Activated T-cell treated with anti-CD3 and anti-CD28 coated beads, Interleukin-2, amount 50 U/mL, for 4 hours (primary cell): ENCODE measurements at regions not wholly inside any gene's neighbourhood (a gene's known extent, or its start where the extent isn't known, plus 50 kb on each side); places are given as distances from the start of the nearest gene placed in this dataset.
A peak's percentile ranks its signal among the peaks of the same experiment; 100 is the strongest.

Experiments used
- ATAC-seq, 2 donors: fragments of 200-7000 bp; cut with Tn5 transposase; one replicate each; pipeline ENCODE4 v1.10.0; 2021
- DNase-seq: peaks from one replicate; pipeline ENCODE4 v3.0.0-alpha.2; 2020
- H3K27me3 Mint-ChIP-seq: one replicate; pipeline ENCODE4 v1.8.0; 2021; ENCODE audit warnings: low read depth, mixed read lengths
- H3K36me3 Mint-ChIP-seq: one replicate; pipeline ENCODE4 v1.8.0; 2022; ENCODE audit warnings: mixed read lengths; ENCODE audit not compliant: insufficient read depth
- H3K4me1 Mint-ChIP-seq: one replicate; pipeline ENCODE4 v1.8.0; 2021; ENCODE audit warnings: low read depth, mixed read lengths
- H3K4me3 Mint-ChIP-seq: one replicate; pipeline ENCODE4 v1.8.0; 2021; ENCODE audit warnings: mild to moderate bottlenecking, moderate library complexity, mixed read lengths
- H3K9me3 Mint-ChIP-seq: one replicate; pipeline ENCODE4 v1.8.0; 2021; ENCODE audit warnings: mixed read lengths

DNA sequence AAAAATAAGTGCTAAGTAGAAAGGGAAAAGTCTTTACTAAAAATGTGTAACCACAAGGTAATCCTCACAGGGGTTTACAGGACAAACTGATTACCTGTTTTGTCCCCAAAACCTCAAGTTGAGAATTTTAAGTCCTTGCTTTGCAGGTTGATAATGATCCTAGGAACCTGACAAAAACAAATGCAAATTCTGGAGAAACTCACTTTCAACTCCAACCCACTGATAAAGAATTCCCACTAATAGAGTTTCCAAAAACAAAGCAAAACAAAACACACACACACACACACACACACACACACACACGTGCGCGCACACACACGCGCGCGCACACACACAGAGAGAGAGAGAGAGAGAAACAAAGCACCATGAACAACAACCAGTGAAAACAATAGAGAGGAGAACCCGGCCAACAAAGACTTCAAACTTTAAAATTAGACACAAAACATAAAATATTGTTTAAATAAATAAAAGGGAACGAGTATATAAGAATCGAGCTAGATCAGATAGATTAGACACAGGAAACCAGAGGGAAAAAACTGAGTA lies 187.0 kb upstream of the FOXN3 start:
- Mint-ChIP-seq H3K4me1 (peaks cover 59% of the 10 kb centered on the region), H3K9me3 (peaks cover 24% of the 10 kb centered on the region), H3K36me3 (peaks cover 42% of the 10 kb centered on the region), H3K27me3 (no peaks in the 10 kb centered on the region), H3K4me3 (peak overlapping the region; percentile 49)
- no peak for ATAC-seq
- DNase-seq = no peak

DNA sequence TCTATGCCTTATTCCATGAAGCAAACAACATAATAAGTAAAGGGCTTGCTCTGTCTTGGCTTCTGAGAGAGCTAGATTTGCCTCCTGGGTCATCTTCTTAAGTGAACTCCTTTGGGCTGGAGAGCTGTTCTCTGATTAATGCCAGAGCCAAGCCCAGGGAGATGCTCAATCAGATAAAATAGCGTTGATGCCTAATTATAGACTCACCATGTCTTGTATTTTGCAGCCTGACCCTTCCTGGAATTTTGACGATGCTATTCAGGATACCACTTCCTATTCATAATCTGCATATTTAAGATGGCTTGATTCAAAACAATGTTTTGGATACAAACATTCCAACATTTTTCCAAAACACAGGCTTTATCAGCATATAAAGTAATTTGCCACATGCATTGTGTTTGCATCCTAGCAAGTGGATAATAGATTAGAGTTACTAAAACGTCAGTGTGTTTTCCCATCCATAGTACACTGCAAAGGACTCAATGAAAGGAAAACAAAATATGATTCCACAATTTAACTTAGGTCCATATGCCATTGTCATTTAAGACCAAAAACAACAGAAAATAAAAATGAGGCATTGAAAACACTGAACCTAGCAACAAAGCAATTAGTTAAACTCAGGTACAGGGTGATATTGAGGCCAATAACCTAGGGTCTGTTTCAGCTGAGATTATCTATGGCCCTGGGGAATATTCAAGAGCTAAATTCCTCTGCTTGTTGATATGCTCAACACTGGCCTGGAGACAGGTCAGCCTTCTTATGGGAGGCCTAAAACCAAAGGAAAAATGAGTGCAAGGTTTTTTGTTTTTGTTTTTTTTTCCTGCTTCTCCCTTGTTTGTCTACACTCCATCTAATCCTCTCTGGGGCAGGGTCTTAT lies 184.2 kb upstream of the FOXN3 start:
- peaks cover 42% of the 10 kb centered on the region for H3K4me1 Mint-ChIP-seq

DNA sequence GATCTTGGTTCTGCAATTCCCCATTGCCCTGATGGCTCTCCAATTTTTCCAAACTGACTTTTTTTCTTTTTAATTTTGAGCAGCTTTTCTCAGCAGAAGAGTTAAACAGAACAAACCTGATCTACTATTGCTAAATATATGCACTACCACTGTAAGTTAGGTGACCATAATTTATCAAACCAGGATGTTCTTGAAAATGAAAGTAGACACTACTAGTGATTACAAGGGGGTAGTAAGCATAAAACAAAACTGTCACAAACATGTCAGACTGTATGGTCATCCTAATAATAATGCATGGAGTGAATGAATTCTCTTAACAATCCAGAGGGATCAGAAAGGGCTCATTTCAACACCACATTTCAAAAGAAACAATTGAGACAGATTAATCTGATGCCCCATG lies 183.0 kb upstream of the FOXN3 start:
- Mint-ChIP-seq H3K9me3 (peaks cover 42% of the 10 kb centered on the region), H3K36me3 (peaks cover 43% of the 10 kb centered on the region), H3K4me3 (no peak overlapping the region), H3K4me1 (peaks cover 35% of the 10 kb centered on the region), H3K27me3 (no peaks in the 10 kb centered on the region)
- ATAC-seq = no peak
- DNase-seq = no peak

More for the DNA sequence above, 184.2 kb upstream of the FOXN3 start:
- DNase-seq (no peak), ATAC-seq (no peak)
- peaks cover 46% of the 10 kb centered on the region for H3K36me3 Mint-ChIP-seq
- H3K9me3 Mint-ChIP-seq = peaks cover 46% of the 10 kb centered on the region
- H3K4me3 Mint-ChIP-seq = no peak overlapping the region
- H3K27me3 Mint-ChIP-seq = no peaks in the 10 kb centered on the region

DNA sequence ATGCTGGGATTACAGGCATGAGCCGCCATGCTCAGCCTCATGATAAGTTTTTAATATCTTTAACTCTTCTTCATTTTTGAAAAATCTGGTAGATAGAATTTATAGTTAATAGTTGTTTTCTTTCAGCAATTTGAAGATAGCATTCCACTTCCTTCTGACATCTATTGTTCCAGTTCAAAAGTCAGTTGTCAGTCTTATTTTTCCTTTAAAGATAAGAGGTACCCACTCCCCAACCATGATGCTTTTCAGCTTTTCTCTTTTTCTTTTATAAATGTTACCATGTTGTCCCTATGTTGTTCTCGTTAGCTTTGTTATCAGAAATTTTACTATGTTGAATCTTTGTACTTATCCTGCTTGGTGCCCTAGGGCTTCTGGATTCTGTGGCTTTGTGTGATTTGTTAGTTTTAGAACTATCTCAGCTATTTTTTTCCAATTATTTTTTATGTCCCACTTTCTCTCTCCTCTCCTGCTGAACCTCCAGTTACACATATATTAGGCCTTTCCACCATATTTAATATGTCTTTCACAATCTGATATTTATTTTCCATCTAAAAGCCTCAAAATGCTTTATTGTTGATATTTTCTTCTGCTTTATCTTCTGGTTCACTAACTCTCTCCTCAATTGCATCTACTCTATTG lies 181.6 kb upstream of the FOXN3 start:
- Mint-ChIP-seq H3K27me3 (no peaks in the 10 kb centered on the region), H3K36me3 (peaks cover 42% of the 10 kb centered on the region), H3K4me1 (peaks cover 21% of the 10 kb centered on the region), H3K9me3 (peaks cover 34% of the 10 kb centered on the region), H3K4me3 (no peak overlapping the region)
- DNase-seq (no peak), ATAC-seq (no peak)

DNA sequence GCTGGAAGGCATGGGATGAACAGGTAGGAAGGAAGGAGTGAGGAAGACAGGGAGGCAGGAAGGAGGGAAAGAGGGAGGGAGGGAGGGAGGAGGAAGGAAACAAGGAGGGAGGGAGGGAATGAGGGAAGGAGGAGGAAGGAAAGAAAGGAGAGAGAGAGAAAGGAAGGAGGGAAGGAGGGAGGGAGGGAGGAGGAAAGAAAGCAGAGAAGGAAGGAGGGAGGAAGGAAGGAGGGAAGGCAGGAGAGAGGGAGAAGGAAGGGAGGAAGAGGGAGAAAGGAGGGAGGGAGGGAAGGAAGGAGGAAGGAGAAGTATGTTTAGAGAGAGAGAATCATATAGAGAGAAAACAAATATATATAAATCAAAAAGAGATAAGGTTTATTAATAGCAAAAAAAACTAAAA lies 175.9 kb upstream of the FOXN3 start:
- Mint-ChIP-seq H3K4me1 (peaks cover 47% of the 10 kb centered on the region), H3K36me3 (peaks cover 58% of the 10 kb centered on the region)

DNA sequence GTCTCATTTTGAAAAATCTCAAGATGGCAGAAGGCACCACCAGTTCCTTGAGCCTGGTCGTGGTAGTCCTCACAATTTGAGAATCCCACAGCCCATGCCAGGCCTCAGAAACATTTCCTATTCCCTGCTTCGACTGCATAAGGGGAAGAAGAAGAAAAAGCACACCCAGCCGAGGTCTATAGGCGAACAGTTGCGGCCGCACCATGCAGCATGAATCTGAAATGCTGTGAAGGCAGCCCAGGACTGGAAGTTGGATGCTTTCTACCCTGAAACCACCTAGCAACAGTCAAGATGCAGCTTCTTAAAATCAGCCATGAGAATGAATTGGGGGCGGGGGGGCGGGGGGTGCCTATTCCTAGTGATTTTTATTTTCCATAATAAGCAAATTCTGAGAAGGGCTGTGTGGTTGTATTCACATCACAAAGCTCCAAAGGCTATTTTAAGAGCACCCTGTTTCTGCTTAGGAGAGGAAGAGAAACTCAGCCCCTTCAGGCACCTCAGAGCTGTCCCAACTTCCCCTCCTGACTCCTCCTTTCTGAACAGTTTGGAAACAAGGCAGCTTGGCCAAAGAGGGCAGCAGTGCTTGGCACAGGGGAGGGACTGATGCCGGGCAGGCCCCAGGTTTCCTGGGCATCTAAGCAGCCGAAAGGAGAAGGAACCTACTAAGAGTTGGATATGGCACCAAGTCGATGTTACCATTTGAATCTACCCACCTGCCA lies 172.5 kb upstream of the FOXN3 start:
- H3K4me1 Mint-ChIP-seq = peaks cover 67% of the 10 kb centered on the region
- ATAC-seq (no peak), DNase-seq (no peak)
- H3K27me3 Mint-ChIP-seq = no peaks in the 10 kb centered on the region
- no peak overlapping the region for H3K4me3 Mint-ChIP-seq
- H3K9me3 Mint-ChIP-seq = peaks cover 22% of the 10 kb centered on the region
- H3K36me3 Mint-ChIP-seq = peaks cover 64% of the 10 kb centered on the region

More for the DNA sequence above, 175.9 kb upstream of the FOXN3 start:
- DNase-seq = no peak
- ATAC-seq = no peak
- Mint-ChIP-seq H3K4me3 (no peak overlapping the region), H3K27me3 (no peaks in the 10 kb centered on the region), H3K9me3 (peaks cover 37% of the 10 kb centered on the region)

DNA sequence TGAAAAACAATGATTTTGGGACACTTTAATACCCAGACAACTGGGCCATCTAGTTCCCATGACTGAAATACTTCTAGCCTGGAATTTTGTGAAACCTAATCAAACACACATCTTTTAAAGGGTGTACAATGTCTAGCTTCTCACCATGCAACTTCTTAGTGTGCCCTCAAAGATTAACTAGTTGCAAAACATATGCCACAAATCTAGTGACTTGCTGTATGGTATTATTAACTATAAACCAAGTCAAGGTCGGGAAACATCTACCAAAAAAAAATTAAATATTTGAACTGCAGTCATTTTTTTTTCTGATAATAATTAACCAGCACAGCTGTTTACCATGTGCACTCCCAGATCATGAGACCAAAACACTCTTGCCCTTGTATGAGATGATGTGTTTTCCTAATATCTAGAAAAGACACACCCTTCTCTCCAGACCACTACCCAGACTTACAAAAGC lies 171.8 kb upstream of the FOXN3 start:
- Mint-ChIP-seq H3K4me3 (no peak overlapping the region), H3K9me3 (peaks cover 22% of the 10 kb centered on the region), H3K36me3 (peaks cover 57% of the 10 kb centered on the region)

DNA sequence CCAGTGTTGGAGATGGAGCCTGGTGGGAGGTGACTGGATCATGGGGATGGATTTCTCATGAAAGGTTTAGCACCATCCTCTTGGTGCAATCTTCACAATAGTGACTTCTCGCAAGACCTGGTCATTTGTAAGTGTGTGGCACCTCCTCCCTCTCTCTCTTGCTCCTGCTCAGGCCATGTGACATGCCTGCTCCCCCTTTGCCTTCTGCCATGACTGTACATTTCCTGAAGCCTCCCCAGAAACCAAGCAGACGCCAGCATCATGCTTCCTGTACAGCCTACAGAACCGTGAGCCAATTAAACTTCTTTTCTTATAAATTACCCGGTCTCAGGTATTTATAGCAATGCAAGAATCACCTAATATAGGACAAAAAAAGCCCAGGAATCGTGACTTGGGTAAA lies 171.0 kb upstream of the FOXN3 start:
- DNase-seq (no peak), ATAC-seq (no peak)
- peaks cover 22% of the 10 kb centered on the region for H3K9me3 Mint-ChIP-seq
- no peak overlapping the region for H3K4me3 Mint-ChIP-seq
- peaks cover 59% of the 10 kb centered on the region for H3K36me3 Mint-ChIP-seq
- peaks cover 70% of the 10 kb centered on the region for H3K4me1 Mint-ChIP-seq
- H3K27me3 Mint-ChIP-seq = no peaks in the 10 kb centered on the region

More for the DNA sequence above, 171.8 kb upstream of the FOXN3 start:
- H3K27me3 Mint-ChIP-seq = no peaks in the 10 kb centered on the region
- peaks cover 67% of the 10 kb centered on the region for H3K4me1 Mint-ChIP-seq
- ATAC-seq (no peak), DNase-seq (no peak)

DNA sequence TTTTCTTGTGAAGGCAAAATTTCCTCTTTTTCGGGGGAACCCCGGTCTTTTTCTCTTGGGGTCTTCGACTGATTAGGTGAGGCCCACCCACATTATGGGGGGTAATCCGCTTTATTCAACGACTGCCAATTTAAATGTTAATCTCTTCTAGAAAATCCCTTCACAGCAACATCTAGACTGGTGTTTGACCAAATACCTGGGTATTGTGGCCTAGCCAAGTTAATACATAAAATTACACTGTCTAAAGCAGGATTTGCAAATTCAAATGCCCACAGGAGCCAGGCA lies 170.0 kb upstream of the FOXN3 start:
- no peak for ATAC-seq
- Mint-ChIP-seq H3K36me3 (peaks cover 59% of the 10 kb centered on the region), H3K4me3 (no peak overlapping the region), H3K9me3 (peaks cover 14% of the 10 kb centered on the region), H3K27me3 (no peaks in the 10 kb centered on the region), H3K4me1 (peaks cover 69% of the 10 kb centered on the region)
- DNase-seq = no peak

DNA sequence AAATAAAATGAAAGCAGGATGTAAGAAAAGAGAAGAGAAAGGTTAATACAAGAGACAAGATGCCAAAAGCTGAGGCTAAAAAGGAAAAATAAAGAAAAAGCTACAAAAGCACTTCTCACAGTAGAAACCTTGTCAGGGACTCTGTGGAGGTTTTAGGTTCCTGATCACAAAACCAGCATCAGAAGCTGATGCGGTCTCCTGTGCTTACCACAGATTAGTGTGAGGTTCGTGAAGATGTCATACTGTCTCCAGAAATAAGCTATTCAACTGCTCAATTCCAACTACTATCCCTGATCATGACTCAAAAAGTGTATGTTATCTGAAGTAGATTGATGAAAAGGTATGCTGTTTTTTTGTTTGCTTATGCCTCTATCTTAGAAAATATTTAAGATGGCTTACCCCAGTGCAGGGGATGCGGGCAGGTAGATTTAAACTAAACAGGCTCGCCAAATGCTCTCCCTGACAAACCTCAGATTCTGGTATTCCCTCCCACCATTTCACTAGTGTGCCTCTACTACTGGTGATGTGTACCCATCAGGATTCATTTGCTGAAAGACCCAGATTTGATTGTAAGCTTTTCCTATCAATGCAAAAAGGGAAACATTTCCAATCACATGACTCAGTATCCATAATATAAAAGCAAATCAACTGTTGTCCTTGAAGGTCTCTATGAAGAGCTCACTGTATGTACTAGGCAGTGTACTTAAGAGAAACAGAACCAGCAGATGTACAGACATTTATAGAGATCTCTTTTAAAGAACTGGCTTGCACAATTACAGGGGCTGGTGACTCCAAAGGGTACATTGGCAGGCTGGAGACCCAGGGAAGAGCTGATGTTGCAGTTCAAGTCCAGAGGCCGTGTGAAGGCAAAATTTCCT lies 169.5 kb upstream of the FOXN3 start:
- Mint-ChIP-seq H3K4me3 (no peak overlapping the region), H3K36me3 (peaks cover 59% of the 10 kb centered on the region), H3K27me3 (no peaks in the 10 kb centered on the region), H3K9me3 (peaks cover 8% of the 10 kb centered on the region), H3K4me1 (peaks cover 68% of the 10 kb centered on the region)
- no peak for DNase-seq
- peak; percentile 77 to 82 for ATAC-seq

DNA sequence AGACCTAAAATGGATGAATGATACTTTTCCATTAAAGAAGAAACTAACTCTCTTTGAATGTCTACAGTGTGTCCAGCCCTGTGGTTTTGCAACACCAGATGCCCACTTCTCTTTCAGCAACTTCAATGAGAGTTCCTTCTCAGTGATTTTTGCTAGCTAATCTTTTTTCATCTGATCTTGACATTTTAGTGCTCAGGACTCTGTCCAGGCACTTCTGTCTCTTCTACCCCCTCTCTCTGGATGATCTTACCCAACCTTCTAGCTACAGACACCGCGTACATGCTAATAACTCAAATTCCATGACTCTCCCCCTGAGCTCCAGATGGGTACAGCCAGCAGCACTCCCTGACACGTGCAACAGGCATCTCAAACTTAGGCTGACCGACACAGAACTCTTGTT lies 161.1 kb upstream of the FOXN3 start:
- no peaks in the 10 kb centered on the region for H3K27me3 Mint-ChIP-seq
- no peak for ATAC-seq
- no peak overlapping the region for H3K4me3 Mint-ChIP-seq
- H3K4me1 Mint-ChIP-seq = peaks cover 38% of the 10 kb centered on the region
- peaks cover 27% of the 10 kb centered on the region for H3K36me3 Mint-ChIP-seq
- no peaks in the 10 kb centered on the region for H3K9me3 Mint-ChIP-seq
- DNase-seq = no peak

DNA sequence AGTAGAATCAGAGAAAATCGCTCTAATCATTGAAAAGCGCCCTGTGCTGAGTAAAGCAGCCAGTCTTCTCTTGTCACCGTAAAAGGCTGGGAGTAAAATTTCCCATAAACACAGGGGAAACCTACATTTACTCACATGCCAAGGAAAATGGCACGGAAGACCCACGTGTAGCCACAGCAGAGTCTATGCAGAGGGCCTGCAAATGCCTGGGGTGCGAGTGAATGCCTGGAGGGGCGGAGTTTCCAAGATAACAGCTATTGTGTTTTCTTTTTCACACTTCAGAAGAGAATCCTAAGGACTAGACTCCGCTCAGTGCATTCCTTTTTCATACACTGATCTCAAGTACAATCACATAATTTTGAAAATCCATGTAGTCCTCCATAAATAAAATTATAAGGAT lies 159.9 kb upstream of the FOXN3 start:
- DNase-seq = no peak
- Mint-ChIP-seq H3K4me3 (no peak overlapping the region), H3K4me1 (peaks cover 32% of the 10 kb centered on the region), H3K27me3 (no peaks in the 10 kb centered on the region), H3K9me3 (no peaks in the 10 kb centered on the region), H3K36me3 (peaks cover 21% of the 10 kb centered on the region)
- no peak for ATAC-seq

DNA sequence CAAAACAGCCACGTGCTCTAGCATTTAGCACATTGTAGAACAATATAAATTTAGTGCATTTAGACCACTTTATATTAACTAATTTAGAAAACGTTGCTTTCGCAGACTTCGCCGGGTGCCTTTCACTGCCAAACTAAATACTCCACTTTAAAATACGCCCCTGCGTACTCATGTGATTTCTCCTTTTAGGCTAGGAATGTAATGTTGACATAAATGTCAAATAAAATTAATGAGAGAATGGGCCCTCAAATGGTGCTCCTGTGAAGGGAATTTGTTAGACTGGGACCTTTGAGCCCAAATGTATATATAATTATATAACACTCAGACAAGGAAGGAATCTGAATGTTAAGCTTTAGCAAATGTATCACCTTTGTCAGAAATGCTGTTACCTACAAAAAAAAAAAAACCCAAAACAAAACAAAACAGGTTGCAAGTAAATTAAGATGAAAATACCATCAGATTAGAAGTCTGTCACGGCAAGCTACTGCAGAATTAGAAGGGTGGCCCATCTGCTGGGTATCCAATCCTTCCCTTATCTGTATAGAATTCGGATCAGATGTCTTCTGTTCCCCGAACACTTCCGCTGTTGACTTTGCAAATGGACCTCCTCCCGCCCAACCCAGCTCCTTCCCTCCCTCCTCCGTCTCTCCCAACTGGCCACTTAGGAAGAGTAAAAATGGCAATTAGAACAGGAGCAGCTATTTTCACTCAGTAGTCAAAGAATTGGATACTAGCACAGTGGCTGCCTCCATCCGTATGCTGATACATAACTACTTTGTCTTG lies 159.3 kb upstream of the FOXN3 start:
- peaks cover 29% of the 10 kb centered on the region for H3K4me1 Mint-ChIP-seq
- no peak overlapping the region for H3K4me3 Mint-ChIP-seq
- peaks cover 15% of the 10 kb centered on the region for H3K36me3 Mint-ChIP-seq
- ATAC-seq (no peak), DNase-seq (no peak)
- H3K27me3 Mint-ChIP-seq = no peaks in the 10 kb centered on the region
- H3K9me3 Mint-ChIP-seq = no peaks in the 10 kb centered on the region
